ENCODE measurements at regions not wholly inside any gene's neighbourhood (a gene's known extent, or its start where the extent isn't known, plus 50 kb on each side); places are given as distances from the start of the nearest gene placed in this dataset.

GRCh38 chr18:39019989-39020388 lies 1454.4 kb upstream of the CELF4 start (continued):
- TF ChIP-seq FOSL1 (IDR thresholded peaks at IDR 0.05; ENCODE audit: insufficient read depth, low read depth, low read length) (no peak), JUND (IDR thresholded peaks at IDR 0.05; ENCODE audit: low read length) (no peak), CBX8 (IDR thresholded peaks at IDR 0.05; ENCODE audit: borderline replicate concordance, low read depth, low read length) (no peak)

Data from H1 (cell line).